Motor neuron (in vitro differentiated cells): ENCODE measurements at regions not wholly inside any gene's neighbourhood (a gene's known extent, or its start where the extent isn't known, plus 50 kb on each side); places are given as distances from the start of the nearest gene placed in this dataset.
"Not testable (repeated sequence)": the region's sequence is repeated elsewhere in the genome, so short reads cannot be mapped to it uniquely, and the experiment has no call there.

Experiments used
- ATAC-seq, 8 experiments: fragments of 200-7000 bp; cut with Tn5 transposase; replicated peaks in 6 of 8; 2 replicates each; pipeline ENCODE4 v1.8.0; 2021; ENCODE audit warnings: mild to moderate bottlenecking in 8 of 8, moderate library complexity in 8 of 8
- H3K27ac ChIP-seq, 2 donors: fragments of 250-450 bp; sonication (Bioruptor Pico); 2 replicates each; pipeline ENCODE4 v1.9.0; 2021; ENCODE audit warnings: antibody characterized with exemption in 2 of 2, mild to moderate bottlenecking in 2 of 2, moderate library complexity in 1 of 2
- H3K4me1 ChIP-seq, 2 donors: fragments of 250-450 bp; sonication (Bioruptor Pico); replicated peaks in 1 of 2; 2 replicates each; pipeline ENCODE4 v1.6.1; 2021; ENCODE audit warnings: antibody characterized with exemption in 2 of 2, mild to moderate bottlenecking in 2 of 2, moderate library complexity in 1 of 2
- H3K4me3 ChIP-seq, 5 donors: fragments of 250-450 bp; sonication (Bioruptor Pico); 2 replicates each; pipeline ENCODE4 v1.9.0; 2021; ENCODE audit warnings: antibody characterized with exemption in 5 of 5, mild to moderate bottlenecking in 5 of 5, moderate library complexity in 4 of 5
- WGBS, 10 experiments: fragments of 450-650 bp; shearing (Covaris generic); methylation state at CpG; one replicate each; pipeline ENCODE4 v1.0.0; 2022; 5-methylcytosine and 5-hydroxymethylcytosine counted together
- in situ Hi-C, 9 experiments: fragments of 400-800 bp; cut with MboI; loops; one replicate each; pipeline ENCODE4 v1.15.0; 2021; ENCODE audit warnings: low sequenced_read_pairs in 9 of 9, low pct_unique_long_range_greater_than_20kb in 2 of 9; ENCODE audit not compliant: unreplicated experiment in 9 of 9

GRCh38 chr15:26126819-26127387 lies 263.8 kb upstream of the ATP10A start:
- ATAC-seq = peak in 1 of 8 experiments; percentile 79
- WGBS, 10 experiments = 50 to 100% (median 88%) methylated on average over 1 to 3 of the region's 3 CpGs; no CpG with 5 or more reads in 1 of the 10 experiments
- in situ Hi-C loops = no loop called here
- H3K4me3 ChIP-seq = no peak overlapping the region
- peaks cover 11 to 20% of the 10 kb centered on the region in 2 donors for H3K4me1 ChIP-seq
- H3K27ac ChIP-seq = no peak overlapping the region

- no peak overlapping the region for H3K27ac ChIP-seq
Measured at GRCh38 chr15:26126070-26126469, 262.9 kb upstream of the ATP10A start.

GRCh38 chr15:26125664-26126063 lies 262.5 kb upstream of the ATP10A start:
- 43 to 100% (median 94%) methylated on average over 2 to 6 of the region's 12 CpGs; no CpG with 5 or more reads in 4 of the 10 experiments for WGBS, 10 experiments
- in situ Hi-C loops = no loop called here
- Histone ChIP-seq H3K4me1 (peaks cover 11 to 20% of the 10 kb centered on the region in 2 donors), H3K4me3 (no peak overlapping the region), H3K27ac (no peak overlapping the region)
- ATAC-seq = no peak

More at GRCh38 chr15:26126070-26126469, 262.9 kb upstream of the ATP10A start:
- in situ Hi-C loops = no loop called here
- H3K4me3 ChIP-seq = no peak overlapping the region
- WGBS, 10 experiments = 0 to 100% (median 71%) methylated on average over 1 to 4 of the region's 6 CpGs; no CpG with 5 or more reads in 4 of the 10 experiments
- ATAC-seq = peak in 1 of 8 experiments; percentile 24
- H3K4me1 ChIP-seq = peaks cover 11 to 20% of the 10 kb centered on the region in 2 donors

- Histone ChIP-seq H3K4me3 (no peak overlapping the region), H3K27ac (no peak overlapping the region), H3K4me1 (peaks cover 4 to 19% of the 10 kb centered on the region in 2 donors)
- ATAC-seq = no peak
- WGBS, 10 experiments = 37 to 100% (median 78%) methylated on average over 2 to 6 of the region's 6 CpGs
- in situ Hi-C loops = no loop called here
Measured at GRCh38 chr15:26119322-26119721, 256.2 kb upstream of the ATP10A start.

- Histone ChIP-seq H3K27ac (peak overlapping the region in 1 of 2 donors; percentile 5), H3K4me1 (peaks cover 4 to 19% of the 10 kb centered on the region in 2 donors), H3K4me3 (no peak overlapping the region)
- 10 to 80% (median 19%) methylated on average over 1 to 8 of the region's 9 CpGs; no CpG with 5 or more reads in 2 of the 10 experiments for WGBS, 10 experiments
- peak in 5 of 8 experiments; percentile 92 to 98 (median 95) for ATAC-seq
- in situ Hi-C loops = no loop called here
Measured at GRCh38 chr15:26115229-26115943, 252.3 kb upstream of the ATP10A start.

- ATAC-seq, H3K27ac ChIP-seq, H3K4me3 ChIP-seq, in situ Hi-C loops: not testable (repeated sequence)
- H3K4me1 ChIP-seq = peaks cover 6 to 19% of the 10 kb centered on the region in 2 donors
- 47 to 100% (median 82%) methylated on average over 1 to 8 of the region's 8 CpGs; no CpG with 5 or more reads in 1 of the 10 experiments for WGBS, 10 experiments
Measured at GRCh38 chr15:26114128-26114527, 251.0 kb upstream of the ATP10A start.

- 39 to 100% (median 91%) methylated on average over 1 to 7 of the region's 10 CpGs for WGBS, 10 experiments
- in situ Hi-C loops = no loop called here
- peaks cover 9 to 17% of the 10 kb centered on the region in 2 donors for H3K4me1 ChIP-seq
- H3K27ac ChIP-seq = no peak overlapping the region
- ATAC-seq = no peak
- no peak overlapping the region for H3K4me3 ChIP-seq
Measured at GRCh38 chr15:26113296-26113695, 250.2 kb upstream of the ATP10A start.

GRCh38 chr15:26109203-26109602 lies 246.1 kb upstream of the ATP10A start:
- no peak overlapping the region for H3K27ac ChIP-seq
- in situ Hi-C loops = no loop called here
- ATAC-seq = peak in 5 of 8 experiments; percentile 25 to 88 (median 47)

GRCh38 chr15:26106556-26106955 lies 243.4 kb upstream of the ATP10A start:
- 49 to 100% (median 93%) methylated on average over 1 to 3 of the region's 3 CpGs for WGBS, 10 experiments
- Histone ChIP-seq H3K4me3 (no peak overlapping the region), H3K27ac (no peak overlapping the region), H3K4me1 (peaks cover 0 to 4% of the 10 kb centered on the region in 2 donors)
- in situ Hi-C loops = no loop called here
- ATAC-seq = no peak

More at GRCh38 chr15:26109203-26109602, 246.1 kb upstream of the ATP10A start:
- WGBS, 10 experiments = 3 to 65% (median 40%) methylated on average over 1 to 4 of the region's 4 CpGs
- H3K4me1 ChIP-seq = peaks cover 0 to 4% of the 10 kb centered on the region in 2 donors
- no peak overlapping the region for H3K4me3 ChIP-seq

GRCh38 chr15:26103002-26103404 lies 239.9 kb upstream of the ATP10A start:
- Histone ChIP-seq H3K4me1 (no peaks in the 10 kb centered on the region), H3K27ac (no peak overlapping the region), H3K4me3 (no peak overlapping the region)
- peak in 6 of 8 experiments; percentile 63 to 97 (median 78) for ATAC-seq
- in situ Hi-C loops = no loop called here
- 0 to 95% (median 50%) methylated on average over 2 to 7 of the region's 7 CpGs; no CpG with 5 or more reads in 1 of the 10 experiments for WGBS, 10 experiments

- no peak overlapping the region for H3K27ac ChIP-seq
- H3K4me3 ChIP-seq = no peak overlapping the region
- no peaks in the 10 kb centered on the region for H3K4me1 ChIP-seq
- WGBS, 10 experiments = 14 to 89% (median 82%) methylated on average over 1 to 4 of the region's 4 CpGs
- in situ Hi-C loops = no loop called here
- no peak for ATAC-seq
Measured at GRCh38 chr15:26102365-26102764, 239.2 kb upstream of the ATP10A start.

- in situ Hi-C loops = no loop called here
- Histone ChIP-seq H3K4me1 (no peaks in the 10 kb centered on the region), H3K27ac (no peak overlapping the region), H3K4me3 (no peak overlapping the region)
- ATAC-seq = no peak
- WGBS, 10 experiments = 87 to 100% (median 94%) methylated on average over 3 of the region's 3 CpGs; no CpG with 5 or more reads in 2 of the 10 experiments
Measured at GRCh38 chr15:26101443-26101842, 238.3 kb upstream of the ATP10A start.

- WGBS, 10 experiments = 10 to 81% (median 63%) methylated on average over 2 to 3 of the region's 3 CpGs
- no peak for ATAC-seq
- in situ Hi-C loops = no loop called here
- Histone ChIP-seq H3K27ac (no peak overlapping the region), H3K4me3 (no peak overlapping the region), H3K4me1 (no peaks in the 10 kb centered on the region)
Measured at GRCh38 chr15:26098801-26099200, 235.7 kb upstream of the ATP10A start.
